GM21717 (cell line): ENCODE measurements at regions not wholly inside any gene's neighbourhood (a gene's known extent, or its start where the extent isn't known, plus 50 kb on each side); places are given as distances from the start of the nearest gene placed in this dataset.

Source experiments
- ATAC-seq: cut with Tn5 transposase; IDR thresholded peaks from one replicate; pipeline ENCODE4 v1.9.1; 2021; ENCODE audit warnings: mild to moderate bottlenecking, moderate library complexity; ENCODE audit not compliant: unreplicated experiment

DNA sequence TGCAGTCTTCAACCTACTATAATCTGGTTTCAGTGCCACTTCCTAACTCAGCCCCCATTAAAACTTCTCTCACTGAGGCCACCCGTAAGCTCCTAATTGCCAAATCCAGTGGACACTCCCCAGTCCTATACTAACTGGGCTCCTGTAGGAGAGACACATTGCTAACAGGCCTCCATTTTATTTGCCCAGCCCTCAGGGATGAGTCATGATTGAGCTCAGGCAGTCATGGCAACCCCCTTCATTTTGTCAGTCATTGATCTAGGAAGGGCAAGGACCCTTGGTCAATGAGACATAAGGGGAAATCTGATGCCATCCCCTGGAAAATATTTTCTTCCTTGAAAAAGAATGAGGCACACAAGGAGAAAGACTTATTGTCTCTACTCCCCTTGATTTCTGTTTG is 70.1 kb upstream of the HIF1A start:
- ATAC-seq, result no peak

DNA sequence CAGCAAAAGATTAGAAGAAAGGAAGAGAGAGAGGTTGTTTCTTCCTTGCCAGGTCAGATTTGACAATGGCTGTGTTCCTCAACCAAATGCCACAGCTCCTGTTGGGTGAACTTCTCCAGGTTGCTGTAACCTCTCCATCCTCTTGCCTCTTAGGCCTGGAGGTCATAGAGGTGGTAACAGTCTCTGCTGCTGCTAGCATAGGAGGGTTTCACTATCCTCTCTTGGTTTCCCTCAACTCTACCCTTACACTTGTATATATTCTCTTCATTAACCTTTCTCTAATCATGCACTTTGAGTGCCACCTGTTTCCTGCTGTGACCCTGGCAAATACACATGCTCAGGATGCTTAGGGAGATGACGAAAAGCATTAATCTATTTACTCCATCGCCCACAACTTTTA is 67.7 kb upstream of the HIF1A start:
- no peak for ATAC-seq

DNA sequence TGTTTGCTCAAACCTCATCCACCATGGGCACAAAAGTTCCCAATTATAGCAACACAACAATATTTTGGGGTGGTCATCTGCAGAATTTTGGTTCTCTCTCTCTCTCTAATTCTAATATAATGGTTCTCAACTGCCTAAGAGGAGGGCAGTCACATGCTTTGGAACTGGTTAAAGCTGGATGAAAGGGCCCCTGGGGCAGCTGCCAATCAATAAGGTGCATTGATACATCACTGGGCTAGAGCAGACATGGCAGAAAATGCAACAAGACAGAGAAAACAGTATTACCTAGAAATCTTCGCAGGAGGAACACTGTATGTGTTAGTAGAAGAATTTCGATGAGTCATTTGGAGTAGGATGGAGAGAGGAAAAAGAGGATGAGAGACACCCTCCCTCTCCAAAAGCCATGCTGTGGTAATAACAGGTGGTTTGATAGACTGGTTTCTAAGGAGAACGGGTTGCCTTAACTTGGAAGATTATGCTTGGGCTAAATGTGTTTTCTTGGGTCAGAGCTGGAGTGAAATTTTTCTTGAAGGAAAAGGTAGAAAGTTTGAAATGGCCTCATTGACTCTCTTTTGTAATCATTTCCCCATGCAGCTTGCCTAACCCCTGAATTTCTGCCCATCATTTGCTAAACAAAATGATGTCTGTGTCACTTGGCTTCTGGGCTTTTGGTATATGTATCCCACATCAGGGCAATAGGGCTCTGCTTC is 67.1 kb upstream of the HIF1A start:
- ATAC-seq, result no peak

DNA sequence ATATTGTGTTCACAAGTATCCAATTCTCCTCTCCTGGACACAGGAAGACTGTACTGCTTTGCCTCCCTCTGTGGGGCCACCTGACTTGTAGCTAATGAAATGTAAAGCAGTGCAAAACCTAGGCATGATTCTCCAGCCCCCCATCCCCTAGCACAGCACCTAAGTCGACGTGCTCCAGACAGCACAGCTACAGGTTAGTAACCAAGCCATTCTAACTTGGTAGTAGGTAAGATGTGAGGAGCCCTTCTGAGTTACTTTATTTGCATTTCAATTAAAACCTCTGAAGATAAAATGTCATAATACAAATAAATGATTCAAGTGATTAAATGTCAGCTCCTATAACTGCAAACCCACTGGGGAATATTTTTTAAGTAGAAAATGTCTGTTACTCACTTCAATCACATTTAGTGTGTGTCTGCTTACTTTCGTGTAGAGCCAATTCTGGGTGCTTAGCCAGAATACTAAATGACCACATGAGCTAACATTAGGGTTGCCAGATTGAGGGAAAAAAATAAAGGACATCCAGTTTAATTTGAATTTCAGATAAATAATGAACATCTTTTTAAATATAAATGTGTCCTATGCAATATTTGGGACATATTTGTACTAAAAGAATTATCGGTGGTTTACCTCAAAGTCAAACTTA is 64.8 kb upstream of the HIF1A start:
- no peak for ATAC-seq

DNA sequence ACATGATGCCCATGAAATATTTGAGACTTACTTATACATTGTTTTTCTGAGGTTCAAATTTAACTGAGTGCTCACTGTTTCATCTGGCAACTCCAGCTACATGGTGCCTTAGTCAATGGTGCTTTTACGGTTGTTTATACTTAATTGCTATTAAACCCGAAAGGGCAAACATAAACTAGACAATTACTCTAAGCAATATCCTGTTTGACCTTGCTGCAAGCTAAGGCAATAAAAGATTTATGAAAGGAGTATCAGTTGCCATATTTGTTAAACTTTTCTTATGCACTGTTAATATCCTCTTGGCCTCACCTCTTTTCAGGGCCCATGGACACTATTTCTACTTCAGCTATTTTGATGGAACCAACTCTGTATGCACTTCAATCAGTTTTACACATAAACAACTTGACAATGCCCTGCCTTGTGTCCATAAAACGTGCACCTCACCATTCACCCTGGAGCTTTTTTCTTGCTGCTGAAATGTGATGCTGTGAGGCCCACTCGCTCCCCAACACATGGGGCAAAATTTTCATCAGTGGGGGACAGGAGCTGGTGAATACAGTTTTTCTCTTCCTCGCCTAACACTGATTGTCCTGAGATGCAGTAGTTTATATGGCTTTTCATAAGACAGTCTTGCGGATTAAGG is 64.1 kb upstream of the HIF1A start:
- no peak for ATAC-seq

DNA sequence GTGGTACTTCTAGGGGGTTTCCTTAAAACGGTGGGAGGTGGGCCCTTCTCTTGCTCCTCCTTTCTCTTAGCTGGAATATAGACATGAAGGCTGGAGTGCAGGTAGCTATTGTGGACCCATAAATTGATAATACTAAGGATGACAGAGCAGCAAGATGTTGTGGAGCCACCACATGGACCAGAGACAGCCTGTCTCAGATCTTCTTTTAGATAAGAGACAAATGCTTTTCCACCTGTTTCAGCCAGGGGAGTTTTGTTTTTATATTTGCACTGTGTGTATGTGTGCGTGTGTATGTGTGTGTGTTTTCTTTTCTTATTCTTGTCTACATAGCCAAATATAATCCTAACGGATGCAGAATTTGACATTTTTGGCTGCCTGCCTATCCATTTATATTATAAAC is 62.9 kb upstream of the HIF1A start:
- ATAC-seq, result no peak

DNA sequence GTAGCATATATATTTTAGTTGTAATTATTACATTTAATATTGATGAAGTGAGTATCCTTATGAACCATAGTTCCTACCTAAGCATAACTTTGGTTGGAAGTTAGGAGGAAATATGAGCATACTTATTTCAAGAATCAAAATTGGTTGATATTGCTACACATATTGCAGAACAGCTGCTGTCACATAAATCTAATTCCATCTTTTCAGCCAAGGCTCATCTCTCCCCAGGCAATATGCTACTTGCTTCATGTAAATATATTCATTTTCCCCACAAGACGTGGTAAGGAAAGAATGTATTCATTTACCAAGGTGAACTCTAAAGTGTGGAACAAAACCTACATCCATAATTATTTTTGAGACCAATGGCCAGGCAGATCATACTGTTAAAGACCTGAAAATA is 62.5 kb upstream of the HIF1A start:
- no peak for ATAC-seq

DNA sequence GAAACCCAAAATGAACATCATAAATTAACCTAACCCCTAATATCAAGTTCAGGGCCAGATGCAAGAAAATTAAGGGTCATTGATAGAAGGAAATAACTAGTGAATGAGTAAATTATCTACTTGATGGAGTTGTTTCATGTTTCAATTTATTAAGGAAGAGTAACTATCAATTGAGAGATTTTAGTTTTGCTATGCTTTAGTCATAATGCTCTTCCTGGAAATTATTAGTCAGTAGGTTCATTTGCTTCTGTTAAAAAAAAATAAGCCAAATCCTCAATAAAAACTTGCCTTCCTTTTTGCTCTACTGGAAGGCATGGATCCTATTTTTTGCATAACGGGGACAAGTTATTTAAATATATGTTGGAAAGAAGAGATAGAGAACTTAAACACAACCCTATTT is 59.0 kb upstream of the HIF1A start:
- no peak for ATAC-seq

DNA sequence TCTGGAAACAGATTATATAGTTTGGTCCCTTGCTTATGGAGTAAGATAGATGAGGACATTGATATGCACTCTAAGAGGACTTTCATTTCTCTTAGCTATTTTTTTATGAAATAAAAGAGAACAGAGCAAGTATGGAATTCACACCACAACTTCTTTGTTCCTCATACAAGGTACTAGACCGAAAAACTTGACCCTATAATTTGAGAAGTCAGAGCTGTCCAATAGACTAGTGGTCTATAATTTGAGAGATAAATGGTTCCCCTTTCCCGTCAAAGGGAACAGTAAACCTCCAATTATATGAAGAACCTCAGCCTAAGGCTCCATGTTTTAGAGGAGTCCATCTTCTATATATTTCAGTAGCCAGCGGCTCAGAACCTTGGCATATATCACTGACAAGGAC is 58.5 kb upstream of the HIF1A start:
- ATAC-seq, result no peak

DNA sequence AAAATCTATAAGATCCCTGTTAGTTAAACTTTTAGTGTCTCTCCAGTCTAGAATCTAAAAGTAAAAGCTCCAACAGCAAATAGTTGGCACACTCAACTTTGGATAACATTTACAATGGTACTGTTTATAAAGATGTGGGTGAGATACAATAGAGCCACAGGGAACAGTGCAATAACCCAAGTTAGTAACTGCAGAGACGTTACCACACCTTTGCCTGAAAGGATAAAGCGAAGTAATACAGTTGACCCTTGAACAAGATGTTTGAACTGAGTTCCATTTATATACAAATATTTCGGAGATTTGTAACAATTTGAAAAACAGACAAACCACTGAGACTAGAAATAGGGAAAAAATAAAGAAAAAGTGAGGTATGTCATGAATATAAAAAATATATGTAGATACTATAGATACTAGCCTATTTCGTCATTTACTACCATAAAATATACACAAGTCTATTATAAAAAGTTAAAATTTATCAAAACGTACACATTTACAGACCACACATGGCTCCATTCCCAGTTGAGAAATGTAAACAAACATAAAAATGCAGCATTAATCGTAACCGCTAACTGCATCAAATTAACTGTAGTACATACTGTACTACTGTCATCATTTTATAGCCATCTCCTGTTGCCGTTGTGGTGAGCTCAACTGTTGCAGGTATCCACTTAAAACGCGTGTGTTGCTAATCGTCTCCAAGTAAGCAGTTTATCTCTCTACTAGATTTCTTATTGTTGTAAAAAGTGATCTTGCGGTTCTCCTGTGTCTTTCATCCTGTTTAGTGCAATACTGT is 56.5 kb upstream of the HIF1A start:
- no peak for ATAC-seq

DNA sequence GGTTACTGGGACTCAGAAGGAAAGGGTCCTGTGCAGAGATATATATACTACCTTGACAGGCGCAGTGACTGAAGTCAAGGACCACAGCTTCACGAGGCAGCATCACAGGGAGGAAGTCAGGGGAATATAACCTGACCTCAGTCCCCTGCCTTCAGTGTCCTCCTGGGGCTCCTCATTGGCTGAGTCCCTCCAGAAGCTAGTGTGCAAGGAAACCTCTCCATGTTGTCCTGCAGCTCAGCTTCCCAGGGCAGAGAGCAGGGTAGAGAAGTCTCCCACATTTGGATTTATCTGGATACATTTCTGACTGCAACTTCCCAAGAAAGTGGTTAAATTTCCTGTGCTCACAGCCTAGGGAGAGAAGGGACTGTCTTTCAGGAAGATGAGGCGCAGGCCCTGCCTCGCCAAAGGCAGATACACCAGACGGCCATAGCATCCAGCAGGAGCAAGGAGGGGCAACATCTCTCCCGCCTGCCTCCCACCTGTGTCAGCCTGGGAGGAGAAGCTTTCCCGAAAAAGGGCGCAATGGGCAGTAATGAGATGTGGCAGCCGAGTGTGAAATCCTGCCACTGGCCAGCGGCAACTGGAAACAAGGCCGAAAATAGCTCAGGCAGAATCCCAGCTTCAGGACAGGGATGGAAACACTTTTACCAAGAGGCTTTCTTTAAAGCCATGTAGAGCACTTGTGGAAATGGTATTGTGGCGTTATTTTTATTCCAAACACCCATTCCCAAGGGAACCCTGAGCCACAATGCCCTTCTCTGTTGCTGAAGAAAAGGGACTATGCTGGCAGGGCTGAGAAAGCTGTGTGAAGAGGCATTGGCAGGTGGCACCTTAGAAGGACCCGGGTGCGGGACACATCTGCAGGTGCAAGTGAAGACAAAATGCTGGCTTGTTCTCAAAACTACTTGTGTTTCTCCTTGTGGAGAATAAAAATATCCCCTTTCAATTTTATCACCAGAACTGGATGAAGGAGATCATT is 54.9 kb upstream of the HIF1A start:
- ATAC-seq, result no peak

DNA sequence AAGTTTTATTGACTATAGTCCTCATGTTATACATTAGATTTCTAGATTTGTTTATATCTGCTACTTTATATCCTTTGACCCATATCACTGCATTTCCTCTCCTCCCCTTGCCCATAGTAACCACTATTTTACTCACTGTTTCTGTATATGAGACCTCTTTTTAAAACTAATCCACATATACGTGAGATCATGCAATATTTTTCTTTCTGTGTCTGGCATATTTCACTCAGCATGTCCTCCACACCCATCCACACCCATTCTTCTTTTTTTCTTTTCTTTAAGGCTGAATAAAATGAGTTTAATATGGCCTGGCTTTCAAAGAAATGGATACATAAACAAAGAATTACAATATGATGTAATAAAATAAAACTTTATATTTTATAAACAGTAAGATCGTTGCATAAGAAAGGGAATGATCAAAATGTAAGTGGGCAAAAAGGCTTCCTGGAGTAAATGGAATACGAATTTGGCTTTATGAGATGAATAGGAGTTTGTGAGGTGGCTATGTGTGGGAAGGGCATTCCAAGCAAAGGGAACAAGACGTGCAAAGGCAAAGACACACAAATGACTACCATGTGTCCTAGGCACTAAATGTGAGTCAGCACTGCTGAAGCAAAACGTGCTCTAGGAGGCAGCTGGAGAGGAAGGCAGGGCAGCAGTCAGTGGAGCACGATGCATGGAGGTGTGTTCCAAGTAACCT is 53.2 kb upstream of the HIF1A start:
- ATAC-seq, result no peak

DNA sequence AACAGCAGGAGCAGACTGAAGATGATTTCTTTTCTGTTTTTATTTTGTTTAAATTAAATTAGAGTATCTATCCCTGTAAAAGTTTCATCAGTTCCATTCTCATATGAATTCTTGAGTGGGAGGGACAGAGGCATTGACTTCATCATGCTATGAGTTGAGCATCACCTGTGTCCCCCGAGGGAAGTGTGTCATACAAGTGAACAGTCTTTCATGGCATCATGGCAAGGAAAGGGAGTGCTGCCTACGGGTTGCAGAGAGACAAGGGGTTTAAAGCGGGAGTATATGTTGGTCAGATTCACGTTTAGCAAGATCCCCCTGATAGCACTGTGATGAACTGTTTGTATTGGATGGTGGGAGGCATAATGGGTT is 52.7 kb upstream of the HIF1A start:
- no peak for ATAC-seq

DNA sequence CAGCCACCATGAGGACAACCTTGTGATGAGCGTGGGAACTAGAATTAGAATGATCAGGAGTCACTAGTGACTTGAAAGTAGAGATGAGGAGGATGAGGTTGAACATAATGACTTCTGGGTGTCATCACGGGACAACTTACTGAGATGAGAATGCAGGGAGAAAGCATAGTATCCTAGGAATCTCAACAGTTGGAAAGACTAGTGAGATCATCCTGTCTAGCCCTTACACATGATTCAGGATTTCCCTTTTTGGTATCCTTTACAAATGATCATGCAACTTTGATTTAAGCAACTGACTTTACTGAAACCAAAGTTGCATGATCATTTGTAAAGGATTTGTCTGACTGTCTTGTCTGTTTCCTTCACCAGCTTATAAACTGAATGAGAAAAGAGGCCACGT is 51.8 kb upstream of the HIF1A start:
- no peak for ATAC-seq

DNA sequence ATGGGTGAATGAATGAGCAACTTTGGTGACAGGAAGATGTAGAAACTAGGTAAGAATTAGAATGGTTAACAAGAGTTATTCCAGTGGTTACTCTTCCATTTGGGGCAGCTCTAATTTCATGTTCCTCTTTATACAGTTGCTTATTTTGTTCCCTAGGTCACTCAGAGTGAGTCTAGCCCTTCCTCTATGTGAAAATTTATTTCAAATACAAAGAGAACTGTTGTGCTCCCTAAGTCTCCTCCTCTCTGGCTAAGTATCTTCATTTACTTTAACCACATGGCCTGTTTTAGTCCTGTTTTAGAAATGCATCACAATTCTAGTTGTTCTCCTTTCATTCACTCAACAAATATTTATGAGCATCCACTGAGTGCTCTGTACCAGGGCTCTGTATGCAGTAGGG is 51.1 kb upstream of the HIF1A start:
- ATAC-seq, result no peak

DNA sequence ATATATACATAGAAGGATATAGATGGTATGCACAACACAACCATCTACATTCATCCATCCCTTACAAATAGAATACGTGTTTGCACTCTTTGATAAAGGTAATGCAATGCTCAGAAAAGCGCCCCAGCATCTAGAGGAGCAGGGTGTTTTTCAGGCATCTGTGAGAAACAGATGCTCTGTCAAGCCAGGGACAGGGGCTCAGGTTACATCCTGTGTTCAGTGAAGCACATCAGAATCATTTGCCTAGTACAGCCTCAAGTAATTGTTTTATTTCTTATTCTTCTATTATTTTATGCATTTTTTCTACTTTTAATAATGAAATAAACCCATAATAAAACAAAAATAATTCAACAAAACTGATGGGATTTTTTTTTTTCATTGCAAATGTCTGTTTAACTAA is 50.5 kb upstream of the HIF1A start:
- ATAC-seq, result peak; percentile 71

DNA sequence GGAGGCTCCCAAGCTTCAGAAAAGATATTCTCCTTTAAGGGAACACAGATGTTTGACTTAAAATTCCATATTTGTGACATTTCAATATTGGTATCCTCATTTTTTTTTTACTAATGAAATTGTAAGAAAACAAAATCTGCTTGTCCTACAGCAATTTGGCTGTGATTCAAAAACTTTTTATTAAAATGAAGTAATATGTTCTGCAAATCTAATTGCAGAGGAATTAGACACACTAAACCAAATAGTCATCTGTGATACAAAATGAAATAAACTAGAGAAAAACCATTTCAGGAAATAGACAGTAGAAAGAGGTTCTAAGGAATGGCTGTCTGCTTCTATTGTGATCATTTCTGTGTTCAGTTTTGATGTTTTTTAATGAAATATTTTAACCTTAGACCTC is 50.1 kb upstream of the HIF1A start:
- ATAC-seq, result no peak
